ENCODE measurements at regions not wholly inside any gene's neighbourhood (a gene's known extent, or its start where the extent isn't known, plus 50 kb on each side); places are given as distances from the start of the nearest gene placed in this dataset.

- TF ChIP-seq CTCF (IDR thresholded peaks at IDR 0.05) (no peak), POLR2A (IDR thresholded peaks at IDR 0.05) (no peak)
Observed at GRCh38 chr2:10995366-10995970, 83.7 kb downstream of the KCNF1 start.

Data from heart left ventricle (tissue), 13 donors.